OCI-LY7 (cell line): ENCODE measurements at regions not wholly inside any gene's neighbourhood (a gene's known extent, or its start where the extent isn't known, plus 50 kb on each side); places are given as distances from the start of the nearest gene placed in this dataset.

Experiments used
- BruUV-seq: library from RNA; stranded (reverse); fragments of 400-500 nt; replicated peaks from 2 replicates; lab custom pipeline; 2021; lab: Mats Ljungman, UMichigan
- CTCF ChIA-PET: fragments of 300-600 bp; sonication (Branson Sonifier 250); formaldehyde crosslinking; loops from one replicate; lab custom pipeline; 2022; ENCODE audit warnings: antibody characterized with exemption; ENCODE audit not compliant: unreplicated experiment; lab: Charles Lee
- POLR2A ChIA-PET: fragments of 300-600 bp; sonication (Branson Sonifier 250); formaldehyde crosslinking; loops from one replicate; lab custom pipeline; 2022; ENCODE audit warnings: antibody characterized with exemption; lab: Charles Lee
- DNase-seq: peaks from one replicate; pipeline ENCODE4 v3.0.0-alpha.2; 2015; ENCODE audit warnings: low spot score
- H2AFZ ChIP-seq: fragments of 200-600 bp; sonication (generic), shearing (Covaris generic); 2 replicates; pipeline ENCODE4 v1.6.1; 2014; ENCODE audit warnings: mild to moderate bottlenecking, antibody characterized with exemption, low read length, moderate library complexity
- H3K27ac ChIP-seq: fragments of 200-600 bp; sonication (generic); 2 replicates; pipeline ENCODE4 v1.5.1; 2014; ENCODE audit warnings: mixed run types, low read depth, mild to moderate bottlenecking, moderate library complexity, low read length, inconsistent platforms; ENCODE audit not compliant: poor library complexity, severe bottlenecking
- H3K36me3 ChIP-seq: fragments of 200-600 bp; sonication (generic); 2 replicates; pipeline ENCODE4 v1.6.1; 2014; ENCODE audit warnings: mild to moderate bottlenecking, antibody characterized with exemption, low read length, moderate library complexity, mixed read lengths; ENCODE audit not compliant: insufficient read depth
- H3K4me1 ChIP-seq: fragments of 200-600 bp; sonication (generic); 2 replicates; pipeline ENCODE4 v1.5.1; 2014; ENCODE audit warnings: mild to moderate bottlenecking, low read length; ENCODE audit not compliant: insufficient read depth, poor library complexity, severe bottlenecking
- H3K4me2 ChIP-seq: fragments of 200-600 bp; sonication (generic); 2 replicates; pipeline ENCODE4 v1.6.1; 2014; ENCODE audit warnings: mild to moderate bottlenecking, low read length
- H3K4me3 ChIP-seq: fragments of 200-600 bp; sonication (generic); 2 replicates; pipeline ENCODE4 v1.5.1; 2014; ENCODE audit warnings: mild to moderate bottlenecking, low read depth, low read length; ENCODE audit not compliant: poor library complexity, severe bottlenecking
- H3K79me2 ChIP-seq: fragments of 200-600 bp; sonication (generic); 2 replicates; pipeline ENCODE4 v1.6.1; 2016; ENCODE audit warnings: low read depth, mild to moderate bottlenecking, low read length, moderate library complexity, mixed read lengths; ENCODE audit not compliant: insufficient read depth
- H3K9me2 ChIP-seq: fragments of 200-600 bp; sonication (generic); 2 replicates; pipeline ENCODE4 v1.6.1; 2016; ENCODE audit warnings: mild to moderate bottlenecking, low read length, mixed read lengths; ENCODE audit not compliant: insufficient read depth
- H3K9me3 ChIP-seq: fragments of 200-600 bp; sonication (generic); 2 replicates; pipeline ENCODE4 v1.6.1; 2014; ENCODE audit warnings: mild to moderate bottlenecking, mixed run types, low read length, mixed read lengths
- H4K20me1 ChIP-seq: fragments of 200-600 bp; sonication (generic); 2 replicates; pipeline ENCODE4 v1.6.1; 2014; ENCODE audit warnings: mild to moderate bottlenecking, antibody characterized with exemption, low read length, moderate library complexity, mixed read lengths; ENCODE audit not compliant: insufficient read depth
- EZH2phosphoT487 ChIP-seq: fragments of 200-600 bp; sonication (generic); IDR thresholded peaks from 2 replicates; pipeline ENCODE4 v1.6.1; 2018; ENCODE audit warnings: low read depth, borderline replicate concordance, mild to moderate bottlenecking, mixed run types, antibody characterized with exemption, low read length, moderate library complexity, mixed read lengths
- intact Hi-C: fragments of 100-400 bp; cut with micrococcal nuclease; formaldehyde crosslinking; loops from one replicate; pipeline ENCODE4 v1.10.0; 2022; ENCODE audit not compliant: unreplicated experiment
- TF ChIP-seq, protein P1 (sequence below): fragments of 200-600 bp; sonication (generic); conservative IDR thresholded peaks from 2 replicates; pipeline ENCODE4 v1.5.1; 2014; ENCODE audit warnings: mild to moderate bottlenecking, antibody characterized with exemption, low read length, moderate library complexity, mixed read lengths

- Histone ChIP-seq H3K36me3 (no peaks in the 10 kb centered on the region), H4K20me1 (no peaks in the 10 kb centered on the region), H3K27ac (no peak overlapping the region), H3K4me3 (no peak overlapping the region), H3K4me2 (no peak overlapping the region), H3K4me1 (no peaks in the 10 kb centered on the region), H3K9me2 (no peaks in the 10 kb centered on the region), H3K9me3 (no peaks in the 10 kb centered on the region), H2AFZ (no peak overlapping the region), H3K79me2 (no peaks in the 10 kb centered on the region)
- no peak for DNase-seq
- no TSS peak for BruUV-seq
- POLR2A ChIA-PET: no interaction called here
- intact Hi-C loops: loop anchor here (1.0 to 10.0 kb wide), 2 partner anchors 106 to 1405 kb away; partner anchors contain the start of gene MEIS1
- TF ChIP-seq, protein P1, sequence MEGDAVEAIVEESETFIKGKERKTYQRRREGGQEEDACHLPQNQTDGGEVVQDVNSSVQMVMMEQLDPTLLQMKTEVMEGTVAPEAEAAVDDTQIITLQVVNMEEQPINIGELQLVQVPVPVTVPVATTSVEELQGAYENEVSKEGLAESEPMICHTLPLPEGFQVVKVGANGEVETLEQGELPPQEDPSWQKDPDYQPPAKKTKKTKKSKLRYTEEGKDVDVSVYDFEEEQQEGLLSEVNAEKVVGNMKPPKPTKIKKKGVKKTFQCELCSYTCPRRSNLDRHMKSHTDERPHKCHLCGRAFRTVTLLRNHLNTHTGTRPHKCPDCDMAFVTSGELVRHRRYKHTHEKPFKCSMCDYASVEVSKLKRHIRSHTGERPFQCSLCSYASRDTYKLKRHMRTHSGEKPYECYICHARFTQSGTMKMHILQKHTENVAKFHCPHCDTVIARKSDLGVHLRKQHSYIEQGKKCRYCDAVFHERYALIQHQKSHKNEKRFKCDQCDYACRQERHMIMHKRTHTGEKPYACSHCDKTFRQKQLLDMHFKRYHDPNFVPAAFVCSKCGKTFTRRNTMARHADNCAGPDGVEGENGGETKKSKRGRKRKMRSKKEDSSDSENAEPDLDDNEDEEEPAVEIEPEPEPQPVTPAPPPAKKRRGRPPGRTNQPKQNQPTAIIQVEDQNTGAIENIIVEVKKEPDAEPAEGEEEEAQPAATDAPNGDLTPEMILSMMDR: no peak
- TF ChIP-seq EZH2phosphoT487: no peak
- CTCF ChIA-PET: no interaction called here
Observed at GRCh38 chr2:67839668-67840067, 223.1 kb downstream of the C1D start.

DNA sequence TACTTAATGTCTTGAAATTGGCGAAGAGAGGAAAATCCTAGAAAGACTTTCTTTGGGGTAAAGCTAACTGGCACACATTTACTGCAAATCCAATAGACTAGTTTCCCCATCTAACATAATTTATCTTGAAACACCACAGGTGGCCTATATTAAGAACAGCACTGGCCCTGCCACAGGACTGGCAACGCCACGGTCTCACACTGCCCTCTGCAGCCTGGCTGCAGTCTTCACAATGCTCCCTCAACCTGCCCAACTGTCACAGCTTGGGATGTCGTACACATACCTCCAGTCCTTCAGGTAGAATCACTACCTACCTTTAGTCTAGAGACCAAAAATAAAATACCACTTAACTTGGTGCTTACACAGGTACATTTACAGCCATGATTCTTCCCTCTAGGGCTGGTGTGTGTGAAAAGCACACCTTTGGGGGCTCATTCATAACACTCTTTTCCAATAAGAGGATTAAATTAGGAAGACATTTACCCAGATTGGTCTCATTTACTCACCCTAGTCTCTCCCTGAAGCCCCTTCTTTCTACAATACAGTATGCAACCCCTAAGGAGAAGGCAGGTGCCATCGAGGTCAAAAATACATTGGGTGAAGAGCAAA, 222.2 kb downstream of the C1D start:
- no peaks in the 10 kb centered on the region for H3K36me3 ChIP-seq
- no peaks in the 10 kb centered on the region for H3K9me2 ChIP-seq
- H3K4me1 ChIP-seq: no peaks in the 10 kb centered on the region
- TF ChIP-seq, protein P1: peak; percentile 84
- TF ChIP-seq EZH2phosphoT487: no peak
- ChIA-PET POLR2A (no interaction called here), CTCF (no interaction called here)
- no peak overlapping the region for H2AFZ ChIP-seq
- peak; percentile 65 for DNase-seq
- BruUV-seq: no TSS peak
- H3K27ac ChIP-seq: no peak overlapping the region
- no peak overlapping the region for H3K4me3 ChIP-seq
- no peak overlapping the region for H3K4me2 ChIP-seq
- H3K79me2 ChIP-seq: no peaks in the 10 kb centered on the region
- no peaks in the 10 kb centered on the region for H4K20me1 ChIP-seq
- intact Hi-C loops: loop anchor here (1.0 to 10.0 kb wide), 2 partner anchors 107 to 1406 kb away; partner anchors contain the start of gene MEIS1
- no peaks in the 10 kb centered on the region for H3K9me3 ChIP-seq

DNA sequence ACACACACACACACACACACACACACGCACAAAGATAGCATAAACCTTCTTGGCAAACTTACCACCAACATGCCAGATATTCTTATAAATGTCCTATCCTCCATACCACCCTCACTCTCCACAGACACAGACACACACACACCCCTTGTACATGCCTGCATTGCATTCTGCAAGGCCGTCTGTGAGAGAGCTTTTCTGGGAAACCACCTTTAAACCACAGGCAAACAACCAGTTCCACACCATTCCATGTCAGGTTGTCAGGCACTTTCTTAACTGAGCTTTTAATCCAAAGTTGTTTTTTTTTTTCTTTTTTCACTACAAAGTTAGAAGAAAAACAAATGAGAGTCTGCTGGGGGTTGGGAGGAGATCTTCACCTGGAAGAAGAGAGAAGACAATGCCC, 221.1 kb downstream of the C1D start:
- CTCF ChIA-PET: no interaction called here
- H3K4me3 ChIP-seq: no peak overlapping the region
- H4K20me1 ChIP-seq: no peaks in the 10 kb centered on the region
- H3K4me1 ChIP-seq: no peaks in the 10 kb centered on the region
- no peaks in the 10 kb centered on the region for H3K36me3 ChIP-seq
- no peak overlapping the region for H2AFZ ChIP-seq
- no TSS peak for BruUV-seq
- no peak for DNase-seq
- TF ChIP-seq, protein P1: no peak
- no peak overlapping the region for H3K4me2 ChIP-seq
- no peak overlapping the region for H3K27ac ChIP-seq
- POLR2A ChIA-PET: interaction anchor here (0.7 kb wide), 2 partner anchors 89 to 752 kb away, joined by 5 read pairs; no protein-coding TSS in a partner anchor
- no peaks in the 10 kb centered on the region for H3K79me2 ChIP-seq
- H3K9me2 ChIP-seq: no peaks in the 10 kb centered on the region
- intact Hi-C loops: loop anchor here (10.0 kb wide), 1 partner anchor 1407 kb away; the partner anchor contains the start of gene MEIS1
- no peaks in the 10 kb centered on the region for H3K9me3 ChIP-seq
